KBM-7 (cell line): ENCODE measurements at regions not wholly inside any gene's neighbourhood (a gene's known extent, or its start where the extent isn't known, plus 50 kb on each side); places are given as distances from the start of the nearest gene placed in this dataset.
A peak's percentile ranks its signal among the peaks of the same experiment; 100 is the strongest.
"Not testable (repeated sequence)": the region's sequence is repeated elsewhere in the genome, so short reads cannot be mapped to it uniquely, and the experiment has no call there.

Experiments
- DNase-seq: peaks from one replicate; pipeline ENCODE4 v3.0.0-alpha.2; 2015
- in situ Hi-C: fragments of 300-500 bp; cut with MboI; formaldehyde crosslinking; loops from 2 replicates; pipeline ENCODE4 v1.14.3; 2020; ENCODE audit warnings: low sequenced_read_pairs, low pct_unique_long_range_greater_than_20kb, mixed read lengths

GRCh38 chr11:29645373-29645772, 371.5 kb downstream of the KCNA4 start:
- DNase-seq: no peak
- in situ Hi-C loops: no loop called here

- in situ Hi-C loops: no loop called here
Observed at GRCh38 chr11:29641201-29641600, 375.6 kb downstream of the KCNA4 start.

DNA sequence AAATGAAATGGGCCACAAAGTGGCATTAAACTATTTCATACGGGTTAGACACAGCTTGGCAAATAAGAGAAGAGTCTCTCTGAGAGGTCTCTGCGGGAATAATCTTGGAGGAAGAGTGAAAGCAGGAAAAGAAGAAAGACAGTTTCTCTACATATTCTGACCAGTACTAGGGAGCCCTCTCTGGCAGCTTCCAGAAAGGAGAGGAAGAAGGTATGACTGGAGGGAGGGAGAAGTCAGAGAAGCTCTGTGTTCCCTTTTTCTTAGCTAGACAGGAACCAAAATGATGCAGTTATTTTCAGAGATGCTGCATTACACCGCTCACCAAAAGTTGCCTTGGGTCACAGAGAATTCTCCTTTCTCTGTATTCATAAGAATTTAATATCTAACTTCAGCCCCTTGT, 382.1 kb downstream of the KCNA4 start:
- in situ Hi-C loops: no loop called here
- no peak for DNase-seq

More at GRCh38 chr11:29641201-29641600, 375.6 kb downstream of the KCNA4 start:
- no peak for DNase-seq

GRCh38 chr11:29634244-29634643, 382.6 kb downstream of the KCNA4 start:
- in situ Hi-C loops: no loop called here

GRCh38 chr11:29629286-29629685, 387.5 kb downstream of the KCNA4 start:
- DNase-seq: no peak
- in situ Hi-C loops: no loop called here

More at GRCh38 chr11:29634244-29634643, 382.6 kb downstream of the KCNA4 start:
- DNase-seq: peak; percentile 2

DNA sequence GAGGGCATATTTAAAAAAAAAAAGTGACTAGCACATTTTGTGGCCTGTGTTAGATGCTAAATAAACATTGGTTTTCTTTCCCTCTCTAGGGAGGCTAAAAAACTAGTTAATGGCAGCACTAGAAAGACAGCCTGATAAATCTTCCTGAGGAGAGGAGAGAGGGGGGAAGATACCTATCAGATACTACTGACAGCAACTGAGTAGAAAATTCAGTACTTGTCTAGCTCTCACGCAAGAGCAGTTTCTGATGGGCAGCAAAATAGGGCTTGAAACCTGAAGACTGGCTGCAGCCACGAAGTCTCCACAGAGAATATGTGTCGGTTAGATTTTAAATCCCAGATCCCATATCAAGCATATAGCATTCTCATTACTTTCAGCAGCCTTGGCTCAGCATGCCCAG, 388.2 kb downstream of the KCNA4 start:
- in situ Hi-C loops: no loop called here
- DNase-seq: no peak

DNA sequence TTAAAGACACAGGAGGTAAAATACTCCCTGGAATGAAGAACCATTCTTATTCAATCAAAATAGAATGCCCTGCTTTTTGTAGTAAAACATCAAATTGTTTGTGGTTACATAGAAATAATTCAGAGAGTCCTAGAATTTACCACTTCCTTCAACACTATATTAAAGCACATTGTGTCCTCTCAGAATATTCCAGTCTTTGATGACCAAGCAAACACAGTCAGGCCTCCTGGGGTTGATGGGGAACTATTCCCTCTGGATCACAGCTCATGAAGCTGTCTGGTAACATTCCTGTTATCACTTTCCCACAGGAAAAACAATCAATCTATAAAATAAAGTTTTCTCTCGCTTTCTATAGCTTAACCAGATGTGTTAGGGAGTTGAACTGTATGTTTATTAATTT, 389.3 kb downstream of the KCNA4 start:
- no peak for DNase-seq
- in situ Hi-C loops: no loop called here

DNA sequence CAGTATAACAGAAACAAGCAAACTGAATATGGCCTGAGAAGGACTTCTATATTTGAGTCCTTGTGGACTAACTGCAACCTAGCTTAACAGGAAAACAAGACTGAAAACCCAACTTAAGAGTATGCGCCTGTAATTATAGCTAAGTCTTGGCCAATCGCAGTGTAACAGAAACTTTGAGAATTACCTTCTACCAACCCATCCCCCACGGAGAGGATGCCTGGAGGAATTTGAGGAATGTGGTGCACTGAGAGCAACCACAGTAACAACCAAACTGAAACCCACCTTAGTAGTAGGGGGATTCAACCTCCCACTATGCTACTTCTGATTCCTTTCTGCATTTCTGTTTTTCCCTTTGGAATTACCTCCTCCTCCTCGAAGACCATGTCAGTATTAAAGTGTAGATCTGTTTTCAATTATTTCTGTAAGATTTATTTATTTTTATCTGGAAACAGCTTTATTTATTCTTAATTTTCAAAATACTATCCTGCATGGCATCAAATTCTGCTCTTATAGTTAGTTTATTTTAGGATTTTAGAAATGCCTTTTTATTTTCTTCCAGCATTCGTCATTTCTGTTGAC, 393.6 kb downstream of the KCNA4 start:
- no peak for DNase-seq
- in situ Hi-C loops: no loop called here

GRCh38 chr11:29616611-29617010, 400.2 kb downstream of the KCNA4 start:
- DNase-seq: no peak
- in situ Hi-C loops: no loop called here

DNA sequence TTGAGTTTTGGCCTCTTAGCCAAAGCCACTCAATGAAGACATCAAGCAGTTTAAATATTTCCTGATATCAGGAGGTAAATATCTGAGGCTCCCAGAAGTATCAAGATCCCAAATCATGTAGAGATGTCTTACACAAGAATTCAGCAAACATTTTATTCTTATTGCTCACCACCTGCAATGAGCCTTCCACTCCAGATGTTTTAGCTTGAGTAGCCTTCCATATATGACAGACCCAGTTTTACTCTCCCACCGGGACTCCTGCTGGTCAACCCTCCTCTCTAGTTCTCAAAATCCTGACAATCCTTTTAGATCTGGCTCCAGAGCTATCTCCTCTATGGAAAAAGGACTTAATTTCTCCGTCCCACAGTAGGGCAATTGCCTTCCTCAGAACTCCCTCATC, 404.4 kb downstream of the KCNA4 start:
- no peak for DNase-seq
- in situ Hi-C loops: no loop called here

DNA sequence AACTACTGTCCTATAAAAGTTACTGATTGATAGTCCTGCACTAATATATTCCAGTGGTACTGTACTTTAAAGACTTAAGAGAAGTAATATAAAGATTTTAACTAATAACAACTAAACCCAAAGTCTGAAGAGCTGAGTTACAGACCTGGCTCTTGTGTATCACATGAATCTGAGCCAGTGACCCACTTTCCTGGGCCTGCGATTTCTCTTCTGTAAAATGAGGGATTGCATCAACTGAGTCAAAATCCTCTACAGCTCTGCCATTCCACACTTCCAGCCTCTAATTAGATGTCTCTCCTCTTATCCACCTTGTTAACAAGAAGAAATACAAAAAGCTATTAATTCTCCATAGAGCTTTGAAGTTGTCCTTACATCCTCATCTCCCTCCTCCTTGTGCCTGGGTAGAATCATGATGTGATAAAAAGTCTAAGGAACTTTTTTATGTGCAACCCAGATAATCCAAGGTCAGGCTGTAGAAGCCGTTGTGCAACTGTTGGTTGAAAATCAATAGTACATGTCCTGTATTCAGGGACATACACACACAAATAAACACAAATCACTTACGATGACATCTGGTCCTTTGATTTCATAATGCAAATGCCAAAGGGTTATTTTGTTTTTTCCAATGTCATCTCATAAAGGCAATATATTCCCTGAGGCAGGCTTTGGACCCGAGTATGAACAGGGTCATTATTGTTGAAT, 410.3 kb downstream of the KCNA4 start:
- DNase-seq: no peak
- in situ Hi-C loops: no loop called here

- in situ Hi-C loops, DNase-seq: not testable (repeated sequence)
Observed at GRCh38 chr11:29600151-29600575, 416.7 kb downstream of the KCNA4 start.

DNA sequence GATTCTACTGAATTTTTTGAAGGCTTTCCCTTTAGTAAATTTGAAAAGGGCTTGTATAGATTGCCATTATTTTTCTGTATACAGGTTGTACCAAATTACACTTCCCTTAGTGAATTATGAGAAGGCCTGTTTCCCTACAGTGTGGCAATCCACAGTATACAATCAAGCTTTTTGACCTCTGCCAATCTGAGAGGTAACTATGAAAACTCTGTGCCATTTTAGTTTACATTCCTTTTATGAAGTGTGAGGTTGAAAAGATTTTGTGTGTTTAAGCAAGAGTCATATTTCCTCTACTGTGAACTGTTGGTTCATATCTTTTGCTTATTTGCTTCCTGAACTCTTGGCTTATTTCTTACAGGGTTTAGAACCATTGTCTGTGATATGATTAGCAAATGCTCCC, 432.5 kb downstream of the KCNA4 start:
- in situ Hi-C loops: no loop called here
- no peak for DNase-seq

DNA sequence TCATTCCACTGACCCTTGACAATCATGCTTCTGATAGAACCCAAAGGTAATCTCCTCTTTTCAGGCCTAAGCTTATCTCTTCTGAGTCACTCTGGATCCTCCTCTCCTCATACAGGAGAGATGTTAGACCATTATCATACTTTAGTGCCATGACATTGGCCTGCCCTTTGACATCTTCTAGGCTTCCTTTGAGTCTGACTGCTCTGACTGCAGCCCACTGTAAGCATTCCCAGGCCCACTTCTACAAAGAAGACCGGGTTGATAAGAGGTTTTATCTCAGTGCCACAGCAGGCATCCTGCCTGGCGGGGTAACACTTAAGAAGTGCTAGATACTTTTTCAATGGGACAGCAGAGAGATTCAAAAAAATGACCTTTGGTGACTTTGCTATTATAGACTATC, 438.0 kb downstream of the KCNA4 start:
- in situ Hi-C loops: no loop called here
- DNase-seq: no peak

GRCh38 chr11:29564486-29564885, 452.3 kb downstream of the KCNA4 start:
- no peak for DNase-seq

DNA sequence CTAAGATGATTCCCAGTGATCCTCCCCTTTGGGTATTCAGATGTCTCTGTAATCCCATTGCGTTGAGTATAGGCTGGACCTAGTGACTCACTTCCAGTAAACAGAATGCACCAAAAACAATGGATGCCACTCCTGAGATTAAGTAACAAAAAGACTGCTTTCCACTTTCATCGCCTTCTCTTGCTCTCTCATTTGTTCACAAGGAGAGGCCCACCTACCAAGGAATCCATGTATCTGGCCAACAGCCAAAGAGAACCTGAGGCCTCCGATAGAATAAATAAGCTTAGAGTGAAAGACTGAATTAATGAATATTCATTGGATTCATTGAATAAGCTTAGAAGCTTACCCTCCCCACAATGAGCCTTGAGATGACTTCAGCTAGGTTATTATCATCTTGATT, 454.6 kb downstream of the KCNA4 start:
- DNase-seq: no peak
- in situ Hi-C loops: no loop called here

More at GRCh38 chr11:29564486-29564885, 452.3 kb downstream of the KCNA4 start:
- in situ Hi-C loops: no loop called here

- no peak for DNase-seq
- in situ Hi-C loops: no loop called here
Observed at GRCh38 chr11:29553990-29554389, 462.8 kb downstream of the KCNA4 start.

- in situ Hi-C loops: no loop called here
- DNase-seq: no peak
Observed at GRCh38 chr11:29538339-29539036, 478.3 kb downstream of the KCNA4 start.

DNA sequence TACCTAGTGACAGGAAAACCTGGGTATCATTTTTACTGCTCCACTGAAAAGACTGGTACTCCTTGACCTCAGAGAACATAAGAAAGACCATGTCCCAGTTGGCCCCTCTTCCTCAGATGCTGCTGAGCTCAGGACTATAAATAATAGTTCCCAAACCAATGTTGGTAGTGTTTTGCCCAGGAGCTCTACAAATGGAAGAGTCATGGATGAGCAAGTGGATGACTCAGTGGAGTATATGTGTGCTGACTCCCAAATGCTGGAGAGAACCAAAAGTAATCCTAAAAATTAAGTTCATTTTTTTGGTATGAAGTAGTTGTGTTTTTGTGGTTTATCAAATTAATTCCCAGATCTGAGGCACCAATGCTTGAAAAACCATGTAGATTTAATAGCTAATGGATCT, 482.0 kb downstream of the KCNA4 start:
- in situ Hi-C loops: no loop called here
- DNase-seq: no peak

GRCh38 chr11:29530961-29531360, 485.9 kb downstream of the KCNA4 start:
- no peak for DNase-seq
- in situ Hi-C loops: no loop called here
